ENCODE measurements at regions not wholly inside any gene's neighbourhood (a gene's known extent, or its start where the extent isn't known, plus 50 kb on each side); places are given as distances from the start of the nearest gene placed in this dataset.

- no peak for ATAC-seq
- intact Hi-C loops (cut with micrococcal nuclease): no loop called here
Measured at GRCh38 chr16:80226499-80226898, 314.3 kb upstream of the DYNLRB2 start.

GRCh38 chr16:80210787-80211186 lies 330.0 kb upstream of the DYNLRB2 start:
- DNase-seq (peak; percentile 60), ATAC-seq (peak; percentile 22)
- intact Hi-C loops (cut with micrococcal nuclease): no loop called here

More at GRCh38 chr16:80226499-80226898, 314.3 kb upstream of the DYNLRB2 start:
- DNase-seq: no peak

GRCh38 chr16:80208743-80209142 lies 332.1 kb upstream of the DYNLRB2 start:
- ATAC-seq: no peak
- DNase-seq: no peak
- intact Hi-C loops (cut with micrococcal nuclease): no loop called here

GRCh38 chr16:80208015-80208414 lies 332.8 kb upstream of the DYNLRB2 start:
- intact Hi-C loops (cut with micrococcal nuclease): no loop called here
- ATAC-seq (no peak), DNase-seq (no peak)

GRCh38 chr16:80203821-80204220 lies 337.0 kb upstream of the DYNLRB2 start:
- intact Hi-C loops (cut with micrococcal nuclease): no loop called here
- DNase-seq (no peak), ATAC-seq (no peak)

- intact Hi-C loops (cut with micrococcal nuclease): no loop called here
- no peak for ATAC-seq
- no peak for DNase-seq
Measured at GRCh38 chr16:80202831-80203413, 337.9 kb upstream of the DYNLRB2 start.

GRCh38 chr16:80200079-80200478 lies 340.7 kb upstream of the DYNLRB2 start:
- ATAC-seq (no peak), DNase-seq (no peak)
- intact Hi-C loops (cut with micrococcal nuclease): no loop called here

GRCh38 chr16:80199614-80200013 lies 341.2 kb upstream of the DYNLRB2 start:
- intact Hi-C loops (cut with micrococcal nuclease): no loop called here
- DNase-seq (no peak), ATAC-seq (no peak)

- no peak for DNase-seq
- ATAC-seq: no peak
- intact Hi-C loops (cut with micrococcal nuclease): no loop called here
Measured at GRCh38 chr16:80198311-80199299, 342.2 kb upstream of the DYNLRB2 start.

GRCh38 chr16:80197741-80198201 lies 343.0 kb upstream of the DYNLRB2 start:
- ATAC-seq: no peak
- DNase-seq: no peak
- intact Hi-C loops (cut with micrococcal nuclease): no loop called here

- ATAC-seq (no peak), DNase-seq (no peak)
- intact Hi-C loops (cut with micrococcal nuclease): no loop called here
Measured at GRCh38 chr16:80191928-80192327, 348.9 kb upstream of the DYNLRB2 start.

- DNase-seq: no peak
- ATAC-seq: no peak
- intact Hi-C loops (cut with micrococcal nuclease): no loop called here
Measured at GRCh38 chr16:80189476-80190175, 351.2 kb upstream of the DYNLRB2 start.

GRCh38 chr16:80176114-80176513 lies 364.7 kb upstream of the DYNLRB2 start:
- ATAC-seq (no peak), DNase-seq (no peak)
- intact Hi-C loops (cut with micrococcal nuclease): no loop called here

- ATAC-seq: no peak
- intact Hi-C loops (cut with micrococcal nuclease): no loop called here
- no peak for DNase-seq
Measured at GRCh38 chr16:80175011-80175410, 365.8 kb upstream of the DYNLRB2 start.

GRCh38 chr16:80174416-80174815 lies 366.4 kb upstream of the DYNLRB2 start:
- ATAC-seq: no peak
- DNase-seq: no peak
- intact Hi-C loops (cut with micrococcal nuclease): no loop called here

- no peak for DNase-seq
- no peak for ATAC-seq
- intact Hi-C loops (cut with micrococcal nuclease): no loop called here
Measured at GRCh38 chr16:80171746-80172145, 369.0 kb upstream of the DYNLRB2 start.

- ATAC-seq (no peak), DNase-seq (no peak)
- intact Hi-C loops (cut with micrococcal nuclease): no loop called here
Measured at GRCh38 chr16:80171199-80171598, 369.6 kb upstream of the DYNLRB2 start.

- DNase-seq (no peak), ATAC-seq (no peak)
- intact Hi-C loops (cut with micrococcal nuclease): no loop called here
Measured at GRCh38 chr16:80167657-80168390, 373.0 kb upstream of the DYNLRB2 start.

GRCh38 chr16:80166082-80166481 lies 374.7 kb upstream of the DYNLRB2 start:
- DNase-seq (no peak), ATAC-seq (no peak)
- intact Hi-C loops (cut with micrococcal nuclease): no loop called here

Measured in left ventricle myocardium superior (tissue), 1 donor.